T-helper 2 cell treated with Interferon-gamma antibody and Interleukin-4, amounts not matched to agents 100 ng/mL and 5 ng/mL, for 36 hours (primary cell): ENCODE measurements at regions not wholly inside any gene's neighbourhood (a gene's known extent, or its start where the extent isn't known, plus 50 kb on each side); places are given as distances from the start of the nearest gene placed in this dataset.

Source experiments
- intact Hi-C: fragments of 100-400 bp; cut with micrococcal nuclease; formaldehyde crosslinking; loops from one replicate; pipeline ENCODE4 v1.15.1; 2023

- intact Hi-C loops: loop anchor here (5.0 kb wide), 2 partner anchors 46 to 54 kb away; no protein-coding TSS in a partner anchor
These were observed 51.3 kb downstream of the GADD45G start for GRCh38 chr9:89655990-89656657.

- intact Hi-C loops: loop anchor here (5.0 kb wide), 2 partner anchors 45 to 55 kb away; no protein-coding TSS in a partner anchor
These were observed 52.5 kb downstream of the GADD45G start for GRCh38 chr9:89657295-89657694.

GRCh38 chr9:89657765-89658164 lies 53.0 kb downstream of the GADD45G start:
- intact Hi-C loops: loop anchor here (5.0 kb wide), 2 partner anchors 45 to 55 kb away; no protein-coding TSS in a partner anchor

- intact Hi-C loops: loop anchor here (5.0 kb wide), 2 partner anchors 44 to 56 kb away; no protein-coding TSS in a partner anchor
These were observed 53.6 kb downstream of the GADD45G start for GRCh38 chr9:89658401-89658800.

GRCh38 chr9:89658931-89659330 lies 54.1 kb downstream of the GADD45G start:
- intact Hi-C loops: loop anchor here (5.0 kb wide), 2 partner anchors 43 to 57 kb away; no protein-coding TSS in a partner anchor

- intact Hi-C loops: loop anchor here (5.0 kb wide), 2 partner anchors 43 to 57 kb away; no protein-coding TSS in a partner anchor
These were observed 54.7 kb downstream of the GADD45G start for GRCh38 chr9:89659473-89659872.

- intact Hi-C loops: loop anchor here (5.0 kb wide), 2 partner anchors 42 to 58 kb away; no protein-coding TSS in a partner anchor
These were observed 55.3 kb downstream of the GADD45G start for GRCh38 chr9:89659891-89660685.

- intact Hi-C loops: no loop called here
These were observed 56.7 kb downstream of the GADD45G start for GRCh38 chr9:89661391-89661949.

GRCh38 chr9:89661956-89662717 lies 57.3 kb downstream of the GADD45G start:
- intact Hi-C loops: no loop called here

GRCh38 chr9:89662718-89663613 lies 58.2 kb downstream of the GADD45G start:
- intact Hi-C loops: no loop called here

- intact Hi-C loops: no loop called here
These were observed 58.8 kb downstream of the GADD45G start for GRCh38 chr9:89663614-89663970.

- intact Hi-C loops: no loop called here
These were observed 59.2 kb downstream of the GADD45G start for GRCh38 chr9:89664010-89664409.

- intact Hi-C loops: no loop called here
These were observed 60.1 kb downstream of the GADD45G start for GRCh38 chr9:89664896-89665329.

- intact Hi-C loops: no loop called here
These were observed 61.6 kb downstream of the GADD45G start for GRCh38 chr9:89666364-89666763.

- intact Hi-C loops: no loop called here
These were observed 62.1 kb downstream of the GADD45G start for GRCh38 chr9:89666950-89667349.

- intact Hi-C loops: no loop called here
These were observed 62.9 kb downstream of the GADD45G start for GRCh38 chr9:89667726-89668125.

GRCh38 chr9:89668216-89668865 lies 63.5 kb downstream of the GADD45G start:
- intact Hi-C loops: no loop called here

GRCh38 chr9:89668866-89669246 lies 64.0 kb downstream of the GADD45G start:
- intact Hi-C loops: no loop called here

GRCh38 chr9:89669361-89669842 lies 64.6 kb downstream of the GADD45G start:
- intact Hi-C loops: no loop called here
